ENCODE measurements at regions not wholly inside any gene's neighbourhood (a gene's known extent, or its start where the extent isn't known, plus 50 kb on each side); places are given as distances from the start of the nearest gene placed in this dataset.
"Not testable (repeated sequence)": the region's sequence is repeated elsewhere in the genome, so short reads cannot be mapped to it uniquely, and the experiment has no call there.

DNA sequence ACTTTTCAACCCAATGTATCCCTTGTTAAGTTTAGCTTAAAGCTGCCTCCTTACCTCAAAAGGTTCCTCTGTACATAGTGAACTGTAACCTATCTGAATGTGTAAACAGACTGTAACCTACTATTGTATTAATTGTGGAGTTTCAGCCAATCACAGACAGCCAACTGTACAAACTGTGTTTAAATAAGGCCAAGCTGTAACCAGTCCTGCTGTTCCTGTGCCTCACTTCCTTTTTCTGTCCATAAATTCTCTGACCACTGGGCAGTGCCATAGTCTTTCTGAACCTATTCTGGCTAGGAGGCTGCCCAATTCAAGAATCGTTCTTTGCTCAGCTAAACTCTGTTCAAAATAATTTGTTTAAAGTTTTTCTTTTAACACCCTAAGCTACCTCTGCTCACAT, 74.7 kb upstream of the DAPK1 start:
- no peak overlapping the region for H3K4me2 ChIP-seq (ENCODE audit: control insufficient read depth, extremely low read depth, insufficient read depth, low read depth, low read length)
- H3K27me3 ChIP-seq (ENCODE audit: control insufficient read depth, extremely low read depth, insufficient read depth, low read length) = no peaks in the 10 kb centered on the region
- no peak overlapping the region for H3K9ac ChIP-seq (ENCODE audit: control insufficient read depth, extremely low read depth, insufficient read depth, low read length)
- dilution Hi-C loops (cut with MboI; ENCODE audit: extremely low pct_ligation_motif_present, low sequenced_read_pairs) = no loop called here
- no peaks in the 10 kb centered on the region for H3K9me1 ChIP-seq (ENCODE audit: control insufficient read depth, extremely low read depth, insufficient read depth, low read length)
- H3K9me3 ChIP-seq (ENCODE audit: control insufficient read depth, low read depth, low read length) = no peaks in the 10 kb centered on the region
- H4K20me1 ChIP-seq (ENCODE audit: control insufficient read depth, extremely low read depth, insufficient read depth, low read length) = no peaks in the 10 kb centered on the region
- FAIRE-seq (no peak), DNase-seq (ENCODE audit: low read depth, low spot score) (no peak)
- H2AFZ ChIP-seq (ENCODE audit: control insufficient read depth, low read length) = no peak overlapping the region
- no peaks in the 10 kb centered on the region for H3K36me3 ChIP-seq (ENCODE audit: control insufficient read depth in 2 of 2, extremely low read depth in 1 of 2, insufficient read depth in 2 of 2, low read length in 2 of 2)
- no peak overlapping the region for H3K4me3 ChIP-seq (ENCODE audit: control insufficient read depth in 2 of 3, extremely low read depth in 1 of 3, insufficient read depth in 2 of 3, low read depth in 1 of 3, low read length in 3 of 3)
- TF ChIP-seq, protein P1, sequence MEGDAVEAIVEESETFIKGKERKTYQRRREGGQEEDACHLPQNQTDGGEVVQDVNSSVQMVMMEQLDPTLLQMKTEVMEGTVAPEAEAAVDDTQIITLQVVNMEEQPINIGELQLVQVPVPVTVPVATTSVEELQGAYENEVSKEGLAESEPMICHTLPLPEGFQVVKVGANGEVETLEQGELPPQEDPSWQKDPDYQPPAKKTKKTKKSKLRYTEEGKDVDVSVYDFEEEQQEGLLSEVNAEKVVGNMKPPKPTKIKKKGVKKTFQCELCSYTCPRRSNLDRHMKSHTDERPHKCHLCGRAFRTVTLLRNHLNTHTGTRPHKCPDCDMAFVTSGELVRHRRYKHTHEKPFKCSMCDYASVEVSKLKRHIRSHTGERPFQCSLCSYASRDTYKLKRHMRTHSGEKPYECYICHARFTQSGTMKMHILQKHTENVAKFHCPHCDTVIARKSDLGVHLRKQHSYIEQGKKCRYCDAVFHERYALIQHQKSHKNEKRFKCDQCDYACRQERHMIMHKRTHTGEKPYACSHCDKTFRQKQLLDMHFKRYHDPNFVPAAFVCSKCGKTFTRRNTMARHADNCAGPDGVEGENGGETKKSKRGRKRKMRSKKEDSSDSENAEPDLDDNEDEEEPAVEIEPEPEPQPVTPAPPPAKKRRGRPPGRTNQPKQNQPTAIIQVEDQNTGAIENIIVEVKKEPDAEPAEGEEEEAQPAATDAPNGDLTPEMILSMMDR (optimal IDR thresholded peaks at IDR 0.05 in 1 of 3, IDR thresholded peaks at IDR 0.05 in 1 of 3, conservative IDR thresholded peaks at IDR 0.05 in 1 of 3; ENCODE audit: extremely low read depth in 1 of 3, insufficient read depth in 2 of 3, low read length in 3 of 3) = no peak
- TF ChIP-seq EZH2 (IDR thresholded peaks at IDR 0.05; ENCODE audit: low read length) = no peak
- no peaks in the 10 kb centered on the region for H3K79me2 ChIP-seq (ENCODE audit: control insufficient read depth, insufficient read depth, low read length)
- no peaks in the 10 kb centered on the region for H3K4me1 ChIP-seq (ENCODE audit: control insufficient read depth, extremely low read depth, insufficient read depth, low read length)
- H3K27ac ChIP-seq (ENCODE audit: control insufficient read depth, insufficient read depth, low read length) = no peak overlapping the region

DNA sequence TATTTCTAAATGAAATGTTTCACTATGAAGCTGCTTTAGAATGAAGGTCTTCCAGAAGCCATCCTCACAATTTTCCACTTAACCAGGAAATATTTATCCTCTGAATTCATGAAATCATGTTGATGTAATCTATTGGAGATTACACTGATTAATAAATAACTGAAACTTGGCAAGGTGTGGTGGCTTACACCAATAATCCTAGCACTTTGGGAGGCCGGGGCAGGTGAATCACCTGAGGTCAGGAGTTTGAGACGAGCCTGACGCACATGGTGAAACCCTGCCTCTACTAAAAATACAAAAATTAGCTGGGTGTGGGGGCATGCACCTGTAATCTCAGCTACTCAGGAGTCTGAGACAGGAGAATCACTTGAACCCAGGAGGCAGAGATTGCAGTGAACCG, 73.8 kb upstream of the DAPK1 start:
- H3K79me2 ChIP-seq (ENCODE audit: control insufficient read depth, insufficient read depth, low read length); H2AFZ ChIP-seq (ENCODE audit: control insufficient read depth, low read length): not testable (repeated sequence)

DNA sequence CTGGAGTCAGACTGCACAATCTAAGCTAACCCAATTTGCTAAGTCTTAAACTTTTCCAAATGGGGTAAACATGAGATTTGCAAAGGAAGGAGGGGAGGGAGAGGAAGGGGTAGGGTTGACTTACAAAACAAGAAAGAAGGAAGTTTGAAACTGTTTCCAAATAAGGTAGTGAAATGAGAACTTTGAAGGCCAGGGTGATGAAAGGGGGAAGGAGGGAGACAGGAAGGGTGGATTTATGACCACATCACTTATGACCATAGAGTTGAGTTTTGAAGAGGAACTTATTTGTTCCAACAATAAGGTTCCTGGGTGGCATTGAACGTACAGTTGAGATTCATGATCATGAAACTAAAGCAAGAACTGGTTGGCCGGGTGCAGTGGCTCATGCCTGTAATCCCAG, 72.5 kb upstream of the DAPK1 start:
- FAIRE-seq = no peak
- Histone ChIP-seq H3K27ac (ENCODE audit: control insufficient read depth, insufficient read depth, low read length) (no peak overlapping the region), H3K36me3 (ENCODE audit: control insufficient read depth in 2 of 2, extremely low read depth in 1 of 2, insufficient read depth in 2 of 2, low read length in 2 of 2) (no peaks in the 10 kb centered on the region), H3K27me3 (ENCODE audit: control insufficient read depth, extremely low read depth, insufficient read depth, low read length) (no peaks in the 10 kb centered on the region), H3K79me2 (ENCODE audit: control insufficient read depth, insufficient read depth, low read length) (no peaks in the 10 kb centered on the region), H3K9ac (ENCODE audit: control insufficient read depth, extremely low read depth, insufficient read depth, low read length) (no peak overlapping the region), H3K4me3 (ENCODE audit: control insufficient read depth in 2 of 3, extremely low read depth in 1 of 3, insufficient read depth in 2 of 3, low read depth in 1 of 3, low read length in 3 of 3) (no peak overlapping the region), H3K4me1 (ENCODE audit: control insufficient read depth, extremely low read depth, insufficient read depth, low read length) (no peaks in the 10 kb centered on the region), H3K4me2 (ENCODE audit: control insufficient read depth, extremely low read depth, insufficient read depth, low read depth, low read length) (no peak overlapping the region), H3K9me3 (ENCODE audit: control insufficient read depth, low read depth, low read length) (no peaks in the 10 kb centered on the region), H4K20me1 (ENCODE audit: control insufficient read depth, extremely low read depth, insufficient read depth, low read length) (no peaks in the 10 kb centered on the region), H3K9me1 (ENCODE audit: control insufficient read depth, extremely low read depth, insufficient read depth, low read length) (no peaks in the 10 kb centered on the region), H2AFZ (ENCODE audit: control insufficient read depth, low read length) (no peak overlapping the region)
- DNase-seq (ENCODE audit: low read depth, low spot score) = no peak
- TF ChIP-seq, protein P1 (optimal IDR thresholded peaks at IDR 0.05 in 1 of 3, IDR thresholded peaks at IDR 0.05 in 1 of 3, conservative IDR thresholded peaks at IDR 0.05 in 1 of 3; ENCODE audit: extremely low read depth in 1 of 3, insufficient read depth in 2 of 3, low read length in 3 of 3) = no peak
- no peak for TF ChIP-seq EZH2 (IDR thresholded peaks at IDR 0.05; ENCODE audit: low read length)
- dilution Hi-C loops (cut with MboI; ENCODE audit: extremely low pct_ligation_motif_present, low sequenced_read_pairs) = no loop called here

More for the DNA sequence above, 73.8 kb upstream of the DAPK1 start:
- H3K9ac ChIP-seq (ENCODE audit: control insufficient read depth, extremely low read depth, insufficient read depth, low read length); H3K4me3 ChIP-seq (ENCODE audit: control insufficient read depth in 2 of 3, extremely low read depth in 1 of 3, insufficient read depth in 2 of 3, low read depth in 1 of 3, low read length in 3 of 3); dilution Hi-C loops (cut with MboI; ENCODE audit: extremely low pct_ligation_motif_present, low sequenced_read_pairs); H3K27me3 ChIP-seq (ENCODE audit: control insufficient read depth, extremely low read depth, insufficient read depth, low read length); H3K9me1 ChIP-seq (ENCODE audit: control insufficient read depth, extremely low read depth, insufficient read depth, low read length); H4K20me1 ChIP-seq (ENCODE audit: control insufficient read depth, extremely low read depth, insufficient read depth, low read length); H3K4me1 ChIP-seq (ENCODE audit: control insufficient read depth, extremely low read depth, insufficient read depth, low read length); FAIRE-seq; H3K36me3 ChIP-seq (ENCODE audit: control insufficient read depth in 2 of 2, extremely low read depth in 1 of 2, insufficient read depth in 2 of 2, low read length in 2 of 2); DNase-seq (ENCODE audit: low read depth, low spot score); H3K4me2 ChIP-seq (ENCODE audit: control insufficient read depth, extremely low read depth, insufficient read depth, low read depth, low read length); H3K27ac ChIP-seq (ENCODE audit: control insufficient read depth, insufficient read depth, low read length); H3K9me3 ChIP-seq (ENCODE audit: control insufficient read depth, low read depth, low read length): not testable (repeated sequence)
